HUDEP-2 (cell line): ENCODE measurements at regions not wholly inside any gene's neighbourhood (a gene's known extent, or its start where the extent isn't known, plus 50 kb on each side); places are given as distances from the start of the nearest gene placed in this dataset.
"Not testable (repeated sequence)": the region's sequence is repeated elsewhere in the genome, so short reads cannot be mapped to it uniquely, and the experiment has no call there.

Source experiments
- DNase-seq, 76 experiments: peaks; one replicate each; lab custom pipeline; 2025; ENCODE audit not compliant: unreplicated experiment in 76 of 76; lab: John Stamatoyannopoulos, UW

DNA sequence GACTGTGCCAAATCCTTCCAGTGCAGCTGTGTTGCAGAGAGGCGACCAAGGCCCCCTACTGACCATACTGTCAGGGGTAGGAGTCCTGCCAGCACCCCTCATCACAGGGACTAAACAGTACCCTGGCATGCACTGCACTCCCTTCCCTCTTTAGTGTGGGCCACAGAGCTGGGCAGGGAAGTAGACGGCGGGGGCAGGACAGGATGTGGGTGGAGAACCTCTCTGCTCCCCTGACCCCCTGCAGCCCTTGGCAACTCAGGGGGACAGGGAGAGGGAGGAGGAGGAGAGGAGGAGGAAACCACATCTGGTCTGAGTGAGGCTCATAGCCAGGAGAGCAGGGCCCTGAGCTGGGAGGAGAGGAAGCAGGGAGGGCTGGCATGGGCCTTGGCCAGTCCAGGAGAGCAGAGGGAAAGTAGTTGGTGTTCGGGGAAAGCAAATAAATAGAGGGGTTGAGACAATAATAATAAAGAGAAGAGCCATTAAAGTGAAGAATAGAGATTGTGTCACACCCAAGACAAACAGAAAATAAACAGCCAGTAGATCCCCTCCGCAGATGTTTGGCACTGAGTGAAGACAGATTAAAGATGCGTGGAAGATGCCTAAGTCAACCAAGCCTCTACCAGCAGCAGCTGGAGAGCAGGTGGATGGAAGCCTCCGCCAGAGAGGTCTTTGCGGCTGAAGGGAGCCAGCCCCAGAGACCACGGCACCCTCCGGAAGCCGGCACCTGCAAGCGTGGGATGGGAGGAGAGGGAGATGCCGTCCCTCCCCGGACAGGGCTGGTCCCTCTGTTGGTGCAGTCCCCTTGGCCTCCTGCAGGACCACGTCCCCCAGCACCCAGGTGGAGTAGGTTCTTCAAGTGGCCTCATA is 61.5 kb downstream of the RPUSD4 start:
- DNase-seq = no peak

DNA sequence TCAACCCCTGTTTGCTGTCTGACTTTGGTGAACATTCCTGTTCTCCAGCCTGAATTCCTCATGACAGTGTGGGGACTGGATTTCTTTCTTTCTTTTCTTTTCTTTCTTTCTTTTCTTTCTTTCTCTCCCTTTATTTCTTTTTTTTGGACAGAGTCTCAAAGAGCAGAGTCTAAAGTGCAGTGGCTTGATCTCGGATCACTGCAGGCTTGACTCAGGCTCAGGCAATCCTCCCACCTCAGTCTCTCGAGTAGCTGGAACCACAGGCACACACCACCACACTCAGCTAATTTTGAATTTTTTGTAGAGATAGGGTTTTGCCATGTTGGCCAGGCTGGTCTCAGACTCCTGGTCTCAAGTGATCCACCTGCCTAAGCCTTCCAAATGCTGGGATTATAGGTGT is 63.1 kb downstream of the RPUSD4 start:
- no peak for DNase-seq

DNA sequence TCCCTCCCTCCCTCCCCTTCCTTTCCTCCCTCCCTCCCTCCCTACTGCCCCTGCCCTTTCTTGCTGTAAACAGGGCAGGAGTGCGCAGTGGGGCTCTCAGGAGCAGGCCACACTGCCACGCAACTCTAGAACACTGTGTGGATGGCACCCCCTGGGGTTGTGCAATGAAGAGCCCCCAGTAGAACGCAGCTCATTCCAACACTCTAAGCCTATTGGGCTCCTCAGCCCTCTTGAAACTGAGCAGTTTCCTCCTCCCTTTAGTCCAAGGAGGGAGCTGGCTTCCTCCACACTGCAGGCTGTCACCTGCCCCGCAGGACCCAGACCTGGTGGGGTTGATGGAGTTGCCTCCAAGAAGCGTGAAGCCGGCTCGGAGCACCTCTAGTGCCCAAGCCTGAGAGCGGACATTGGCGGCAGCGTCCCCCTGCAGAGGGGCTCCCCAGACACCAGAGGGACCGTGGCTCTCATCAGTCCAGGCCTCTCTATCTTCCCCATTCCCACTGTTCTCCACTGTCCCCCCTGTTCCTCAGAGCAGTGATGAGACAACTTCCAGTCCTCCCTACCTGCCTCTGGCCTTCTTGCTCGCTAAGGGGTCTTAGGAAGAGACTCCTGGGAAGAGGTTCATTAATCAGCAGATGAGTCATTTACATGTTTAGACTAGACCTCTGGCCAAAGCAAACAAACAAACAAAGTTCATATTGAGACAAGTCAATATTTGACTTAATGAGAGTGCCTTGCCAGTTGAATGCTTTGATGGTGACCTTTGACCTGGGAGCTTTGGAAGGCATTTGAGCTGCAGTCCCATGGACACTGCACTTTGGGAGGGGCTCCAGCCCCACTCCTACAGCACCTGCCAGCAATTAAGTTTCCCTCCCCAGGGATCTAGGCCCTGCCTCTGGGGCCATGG is 64.0 kb downstream of the RPUSD4 start:
- no peak for DNase-seq

DNA sequence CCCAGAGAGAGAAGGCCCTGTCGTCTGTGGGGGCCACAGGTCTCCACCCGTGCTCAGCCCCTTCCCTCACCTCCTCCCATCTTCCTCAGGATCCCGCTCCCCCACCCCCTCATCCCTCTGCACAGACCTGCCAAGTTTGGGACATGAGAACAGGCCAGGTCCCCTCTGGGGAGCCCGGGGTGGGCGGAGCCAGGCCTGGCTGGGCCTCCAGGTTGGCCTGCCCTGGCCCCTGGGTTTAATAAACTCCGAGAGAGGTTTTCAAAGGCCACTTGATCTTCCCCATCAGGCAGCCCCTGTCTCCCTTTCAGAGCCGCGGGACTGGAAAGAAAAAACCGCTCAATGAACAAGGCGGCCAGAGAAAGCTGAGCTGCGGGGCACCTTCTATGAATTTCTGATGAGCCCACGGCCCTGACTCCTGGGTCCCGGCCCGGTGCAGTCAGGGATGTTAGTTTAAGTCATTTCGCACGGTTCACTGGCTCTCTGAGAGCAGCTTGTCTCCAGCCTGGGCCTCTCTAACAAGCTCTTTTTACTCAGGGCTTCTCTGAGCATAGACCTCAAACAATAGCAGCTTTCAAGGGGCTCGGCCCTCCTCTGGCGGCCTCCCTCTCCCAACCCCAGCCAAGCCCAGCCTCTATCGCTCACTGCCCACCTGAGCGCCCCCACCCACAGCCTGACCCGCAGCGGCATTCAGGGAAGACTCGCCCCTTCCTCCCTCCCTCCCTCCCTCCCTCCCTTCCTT is 64.8 kb downstream of the RPUSD4 start:
- no peak for DNase-seq

GRCh38 chr11:126145954-126146353 is 65.5 kb downstream of the RPUSD4 start:
- no peak for DNase-seq

DNA sequence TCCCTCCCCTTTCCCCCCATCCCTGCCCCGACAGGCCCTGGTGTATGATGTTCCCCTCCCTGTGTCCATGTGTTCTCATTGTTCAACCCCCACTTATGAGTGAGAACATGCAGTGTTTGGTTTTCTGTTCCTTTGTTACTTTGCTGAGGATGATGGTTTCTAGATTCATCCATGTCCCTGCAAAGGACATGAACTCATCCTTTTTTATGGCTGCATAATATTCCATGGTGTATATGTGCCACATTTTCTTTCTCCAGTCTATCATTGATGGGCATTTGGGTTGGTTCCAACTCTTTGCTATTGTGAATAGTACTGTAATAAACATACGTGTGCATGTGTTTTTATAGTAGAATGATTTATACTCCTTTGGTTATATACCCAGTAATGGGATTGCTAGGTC is 68.0 kb downstream of the RPUSD4 start:
- not testable (repeated sequence) for DNase-seq

- no peak for DNase-seq
Observed at GRCh38 chr11:126140926-126141280, 70.5 kb downstream of the RPUSD4 start.

- DNase-seq = no peak
Observed at GRCh38 chr11:126140201-126140925, 71.1 kb downstream of the RPUSD4 start.

GRCh38 chr11:126139111-126140091 is 72.0 kb downstream of the RPUSD4 start:
- DNase-seq = no peak

- no peak for DNase-seq
Observed at GRCh38 chr11:126138636-126139035, 72.8 kb downstream of the RPUSD4 start.

DNA sequence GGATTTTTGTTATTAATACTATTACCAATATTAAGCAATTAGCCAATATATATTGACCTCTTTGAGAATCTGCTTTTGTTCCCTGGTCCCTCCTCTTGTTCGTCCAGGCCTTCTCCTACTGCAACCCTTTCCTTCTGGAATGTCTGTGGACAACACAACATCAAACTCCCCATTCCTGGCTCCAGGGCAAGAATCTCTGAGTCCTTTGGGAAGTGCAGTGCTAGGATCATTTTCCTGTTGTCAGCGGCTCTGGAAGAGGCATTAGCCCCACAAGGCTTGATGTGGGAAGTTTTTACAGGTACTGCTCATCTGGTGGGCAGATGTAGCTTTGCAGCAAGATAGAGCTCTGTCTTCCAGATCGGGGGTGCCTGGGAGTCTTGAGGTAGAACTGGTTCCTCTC is 74.3 kb downstream of the RPUSD4 start:
- DNase-seq = no peak

DNA sequence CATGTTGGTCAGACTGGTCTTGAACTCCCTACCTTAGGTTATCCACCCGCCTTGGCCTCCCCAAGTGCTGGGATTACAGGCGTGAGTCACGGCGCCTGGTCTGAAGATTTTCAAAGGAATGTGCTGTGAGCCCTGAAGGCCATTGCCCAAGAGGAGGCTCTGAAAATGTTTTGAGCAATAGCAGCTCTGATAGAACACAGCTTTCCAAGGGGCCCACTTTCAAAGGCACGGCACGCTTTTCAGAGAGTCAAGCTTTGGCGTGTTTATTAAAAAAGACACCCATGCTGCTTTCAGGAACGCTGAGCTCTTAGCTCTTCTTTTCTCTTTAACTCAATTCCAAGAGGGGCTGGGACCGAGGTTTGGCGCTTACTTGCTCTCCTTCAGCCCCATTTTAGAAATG is 73.8 kb upstream of the CDON start:
- no peak for DNase-seq

- no peak for DNase-seq
Observed at GRCh38 chr11:126135235-126136176, 72.8 kb upstream of the CDON start.

DNA sequence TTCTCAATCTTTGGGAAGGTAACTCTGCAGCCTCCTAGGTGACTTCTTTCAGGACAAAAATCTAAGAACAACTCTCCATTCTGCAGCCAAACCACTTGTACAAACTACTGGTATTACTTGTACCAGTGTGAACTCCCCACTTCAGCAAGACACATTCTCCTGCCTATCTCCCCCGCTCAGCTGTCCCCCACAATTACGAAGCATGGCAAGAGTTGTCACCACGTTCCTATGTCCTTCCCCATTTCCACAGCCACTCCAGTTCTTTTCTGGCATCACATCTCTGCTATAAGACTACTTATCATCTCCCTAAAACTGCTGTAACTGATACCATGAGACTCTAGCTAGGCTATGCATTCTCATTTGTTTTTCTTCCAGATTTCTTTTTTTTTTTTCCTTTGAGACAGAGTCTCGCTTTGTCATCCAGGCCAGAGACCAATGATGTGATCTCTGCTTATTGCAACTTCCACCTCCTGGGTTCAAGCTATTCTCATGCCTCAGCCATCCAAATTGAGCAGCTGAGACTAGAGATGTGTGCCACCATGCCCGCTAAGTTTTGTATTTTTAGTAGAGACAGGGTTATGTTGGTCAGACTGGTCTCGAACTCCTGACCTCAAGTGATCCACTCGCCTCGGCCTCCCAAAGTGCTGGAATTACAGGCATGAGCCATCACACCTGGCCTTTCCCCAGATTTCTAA is 71.9 kb upstream of the CDON start:
- DNase-seq = no peak

GRCh38 chr11:126133901-126134300 is 71.2 kb upstream of the CDON start:
- DNase-seq = no peak

DNA sequence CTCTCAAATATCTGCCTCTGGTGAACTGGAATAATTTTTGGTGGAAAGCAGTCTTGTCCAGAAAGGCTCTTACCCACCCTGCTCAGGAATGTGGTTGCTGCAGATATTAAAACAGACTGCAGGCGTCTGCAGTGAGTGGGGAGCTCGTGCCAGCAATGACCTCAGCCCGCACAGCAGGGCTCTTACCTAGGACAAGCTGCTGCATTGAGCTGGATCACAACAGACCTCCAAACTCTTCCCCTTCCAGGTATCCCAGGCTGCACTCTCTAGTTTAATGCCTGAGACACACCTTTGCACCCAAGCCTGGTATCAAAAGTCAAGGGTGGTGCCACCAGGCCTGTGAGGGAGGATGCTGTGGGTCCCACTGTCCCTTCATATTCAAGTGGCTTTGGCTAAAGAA is 69.7 kb upstream of the CDON start:
- no peak for DNase-seq

- DNase-seq = not testable (repeated sequence)
Observed at GRCh38 chr11:126130781-126131180, 68.1 kb upstream of the CDON start.
